Superior temporal gyrus (tissue), 1 donor: ENCODE measurements at regions not wholly inside any gene's neighbourhood (a gene's known extent, or its start where the extent isn't known, plus 50 kb on each side); places are given as distances from the start of the nearest gene placed in this dataset.
"Not testable (repeated sequence)": the region's sequence is repeated elsewhere in the genome, so short reads cannot be mapped to it uniquely, and the experiment has no call there.

ENCODE experiments used
- DNase-seq: peaks from one replicate; pipeline ENCODE4 v3.0.0-alpha.2; 2016; ENCODE audit errors: extremely low spot score

- DNase-seq, result no peak
These were observed 113.6 kb upstream of the SFSWAP start for GRCh38 chr12:131597333-131597732.

GRCh38 chr12:131598717-131599116 is 112.2 kb upstream of the SFSWAP start:
- no peak for DNase-seq

DNA sequence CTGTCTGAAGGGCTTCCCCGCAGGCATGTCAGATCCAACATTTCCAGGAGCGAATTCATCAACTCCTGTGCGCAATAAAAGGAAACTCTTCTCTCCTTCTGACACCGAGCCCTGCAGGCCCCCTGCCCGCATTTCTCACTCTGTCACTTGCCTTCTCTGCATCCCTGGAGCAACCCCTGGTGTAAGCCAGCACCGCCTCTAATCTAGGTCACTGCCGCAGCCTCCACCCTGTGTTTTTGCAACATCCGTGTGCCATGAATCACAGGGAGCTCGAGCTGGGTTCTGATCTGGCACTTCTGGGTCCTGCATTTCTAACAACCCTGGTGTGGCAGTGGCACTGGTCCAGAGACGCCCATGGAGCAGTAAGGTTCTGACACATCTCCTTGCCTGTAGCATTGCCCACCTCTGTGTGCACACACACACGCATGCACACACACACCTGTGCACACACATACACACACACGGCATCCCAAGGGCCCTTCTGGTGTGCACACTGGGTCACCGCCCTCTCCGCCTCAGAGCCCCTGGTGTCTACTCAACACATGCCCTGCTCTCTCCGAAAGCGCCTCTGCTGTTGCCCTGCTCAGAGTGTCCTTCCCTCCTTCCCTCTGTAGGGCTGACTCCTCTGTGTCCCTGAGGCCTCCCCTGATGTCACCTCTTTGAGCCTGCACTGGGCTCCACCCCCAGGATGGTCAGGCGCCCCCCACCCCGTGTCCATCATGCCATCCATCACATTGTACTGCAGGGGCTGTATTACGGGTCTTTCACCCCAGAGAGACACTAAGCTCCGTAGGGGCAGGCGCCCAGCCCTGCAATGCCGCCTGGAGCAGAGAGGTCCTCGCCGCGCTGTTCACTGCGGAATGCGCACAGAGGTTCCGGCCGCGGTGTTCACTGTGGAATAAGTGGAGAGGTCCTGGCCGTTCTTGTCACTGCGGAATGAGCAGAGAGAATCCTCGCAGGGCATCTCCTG is 111.4 kb upstream of the SFSWAP start:
- no peak for DNase-seq

GRCh38 chr12:131600160-131600532 is 110.7 kb upstream of the SFSWAP start:
- DNase-seq, result peak; percentile 19

DNA sequence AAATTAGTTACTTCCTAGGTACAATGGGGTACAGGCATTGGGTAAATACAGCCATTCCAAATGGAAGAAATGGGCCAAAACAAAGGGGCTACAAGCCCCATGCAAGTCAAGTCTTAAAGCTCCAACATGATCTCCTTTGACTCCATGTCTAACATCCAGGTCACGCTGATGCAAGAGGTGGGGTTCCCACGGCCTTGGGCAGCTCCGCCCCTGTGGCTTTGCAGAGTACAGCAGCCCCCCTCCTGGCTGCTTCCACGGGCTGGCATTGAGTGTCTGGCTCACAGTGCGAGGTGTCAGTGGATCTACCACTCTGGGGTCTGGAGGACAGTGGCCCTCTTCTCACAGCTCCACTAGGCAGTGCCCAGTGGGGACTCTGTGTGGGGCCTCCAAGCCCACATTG is 109.4 kb upstream of the SFSWAP start:
- DNase-seq, result not testable (repeated sequence)

DNA sequence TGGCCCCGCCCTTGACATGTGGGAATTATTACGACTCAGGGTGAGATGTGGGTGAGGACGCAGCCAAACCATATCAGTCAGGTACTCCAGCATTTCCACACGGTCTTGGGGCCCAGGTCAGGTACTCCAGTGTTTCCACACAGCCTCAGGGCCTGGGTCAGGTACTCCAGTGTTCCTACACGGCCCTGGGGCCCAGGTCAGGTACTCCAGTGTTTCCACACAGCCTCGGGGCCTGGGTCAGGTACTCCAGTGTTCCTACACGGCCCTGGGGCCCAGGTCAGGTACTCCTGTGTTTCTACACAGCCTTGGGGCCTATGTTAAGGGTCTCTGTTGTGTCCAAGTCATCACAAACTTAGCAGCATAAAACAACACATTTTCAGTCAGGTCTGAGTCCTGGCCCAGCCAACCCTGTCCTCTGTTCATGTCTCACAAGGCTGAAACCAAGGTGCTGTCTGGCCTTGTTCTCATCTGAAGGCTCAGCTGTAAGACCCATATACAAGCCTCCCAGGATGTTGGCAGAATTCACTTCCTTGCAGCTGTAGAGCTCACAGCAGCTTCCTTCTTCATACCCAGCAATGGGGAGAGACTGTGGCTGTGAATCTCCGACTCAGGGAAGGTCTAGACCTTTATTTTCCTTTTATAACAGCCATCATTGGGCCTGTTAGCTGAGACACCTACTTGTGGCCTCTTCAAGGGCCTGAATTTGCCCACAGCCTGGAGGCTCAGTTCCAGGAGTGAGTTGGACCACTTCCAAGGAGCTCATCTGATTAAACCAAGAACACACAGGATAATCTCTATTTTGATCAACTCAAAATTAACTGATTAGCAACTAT is 107.6 kb upstream of the SFSWAP start:
- no peak for DNase-seq

DNA sequence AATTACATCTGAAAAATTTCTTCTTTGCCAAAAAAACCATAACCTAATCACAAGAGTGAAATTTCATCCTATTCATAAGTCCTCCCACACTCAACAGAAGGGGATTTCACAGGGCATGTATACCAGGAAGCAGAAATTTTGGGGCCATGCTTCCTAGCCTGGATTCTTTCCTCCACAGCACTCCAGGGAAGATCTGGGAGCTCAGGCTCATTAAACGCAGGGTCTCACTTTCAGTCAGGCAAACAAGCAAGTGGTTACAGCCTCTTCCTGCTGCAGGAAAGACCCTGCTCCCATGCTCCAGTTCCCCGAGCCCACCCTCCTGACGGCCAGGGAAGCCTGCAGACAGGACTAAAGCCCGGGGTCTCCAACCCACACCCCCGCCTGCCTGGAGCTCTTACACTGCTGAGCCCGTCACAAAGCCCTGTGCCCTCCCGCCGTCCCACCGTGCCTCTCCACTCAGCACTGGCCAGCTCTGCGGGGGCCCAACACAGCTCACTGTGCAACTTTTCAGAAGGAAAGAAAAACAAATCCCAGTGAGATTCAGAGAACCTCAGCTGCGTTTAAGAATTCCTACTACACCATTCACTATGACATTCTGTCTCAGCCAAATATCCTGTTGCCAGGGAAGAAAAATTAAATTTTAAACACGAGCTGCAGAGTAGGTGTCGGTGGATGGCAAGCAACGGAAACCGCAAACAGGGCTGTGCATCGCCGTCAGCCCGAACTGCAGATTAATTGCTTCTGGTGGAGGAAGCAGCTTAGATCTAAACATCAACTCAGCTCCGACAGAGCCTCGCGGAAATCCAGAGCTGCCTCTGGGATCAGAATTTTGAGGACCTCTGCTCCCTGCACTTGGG is 106.7 kb upstream of the SFSWAP start:
- DNase-seq, result peak; percentile 25

DNA sequence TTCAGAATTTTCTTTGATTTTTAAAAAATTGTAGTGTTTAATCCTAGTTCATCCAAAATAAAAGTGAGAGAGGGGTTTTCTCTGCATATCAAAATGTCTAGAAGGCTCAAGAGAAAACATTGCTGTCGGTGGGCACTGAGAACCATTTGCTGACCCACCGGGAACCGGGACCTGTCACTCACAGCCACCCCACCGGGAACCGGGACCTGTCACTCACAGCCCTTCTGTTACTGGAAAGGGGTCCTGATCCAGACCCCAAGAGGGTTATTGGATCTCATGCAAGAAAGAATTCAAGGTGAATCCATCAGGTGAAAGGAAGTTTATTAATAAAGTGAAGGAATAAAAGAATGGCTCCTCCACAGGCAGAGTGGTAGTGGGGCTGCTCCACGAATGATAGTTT is 106.0 kb upstream of the SFSWAP start:
- DNase-seq, result no peak

DNA sequence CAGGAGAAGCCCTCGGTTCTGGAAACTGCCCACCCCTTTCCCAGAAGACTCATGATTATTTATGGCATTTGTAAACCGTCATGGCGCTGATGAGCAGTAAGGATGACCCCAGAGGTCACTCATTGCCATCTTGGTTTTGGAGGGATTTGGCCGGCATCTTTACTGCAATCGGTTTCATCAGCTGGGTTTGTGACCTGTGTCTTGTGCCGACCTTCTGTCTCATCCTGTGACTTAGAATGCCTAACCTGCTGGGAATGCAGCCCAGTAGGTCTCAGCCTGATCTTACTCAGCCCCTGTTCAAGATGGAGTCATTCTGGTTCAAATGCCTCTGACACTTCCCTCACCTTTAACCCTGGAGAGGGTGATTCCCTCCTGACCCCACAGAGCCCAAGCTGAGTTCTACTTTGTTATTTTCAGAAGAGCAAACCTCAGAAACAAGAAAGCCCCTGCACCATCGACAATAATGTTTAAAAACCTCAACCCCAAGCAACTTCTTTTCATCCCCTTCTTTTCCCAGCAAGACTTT is 105.5 kb upstream of the SFSWAP start:
- no peak for DNase-seq

DNA sequence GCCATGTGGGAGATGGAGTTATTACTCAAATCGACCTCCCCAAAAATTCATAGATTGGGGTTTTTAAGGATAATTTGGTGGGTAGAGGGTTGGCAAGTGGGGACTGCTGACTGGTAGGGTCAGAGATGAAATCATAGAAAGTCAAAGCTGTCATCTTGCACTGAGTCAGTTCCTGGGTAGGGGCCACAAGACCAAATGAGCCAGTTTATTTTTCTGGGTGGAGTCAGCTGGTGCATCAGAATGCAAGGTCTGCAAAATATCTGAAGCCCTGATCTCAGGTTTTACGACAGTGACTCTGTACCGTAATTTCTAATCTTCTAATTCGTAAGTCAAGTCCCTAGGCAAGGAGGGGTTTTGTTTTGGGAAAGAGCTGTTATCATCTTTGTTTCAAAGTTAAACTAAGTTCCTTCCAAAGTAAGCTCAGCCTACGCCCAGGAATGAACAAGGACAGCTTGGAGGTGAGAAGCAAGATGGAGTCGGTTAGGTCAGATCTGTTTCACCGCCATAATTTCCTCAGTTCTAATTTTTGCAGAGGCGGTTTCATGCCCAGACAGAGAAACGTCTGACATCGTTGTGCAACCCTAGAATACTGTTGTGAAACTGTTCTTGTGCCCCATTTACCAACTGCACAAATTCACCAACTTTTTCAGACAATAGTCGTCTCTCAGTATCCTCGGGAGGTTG is 104.5 kb upstream of the SFSWAP start:
- DNase-seq, result no peak

DNA sequence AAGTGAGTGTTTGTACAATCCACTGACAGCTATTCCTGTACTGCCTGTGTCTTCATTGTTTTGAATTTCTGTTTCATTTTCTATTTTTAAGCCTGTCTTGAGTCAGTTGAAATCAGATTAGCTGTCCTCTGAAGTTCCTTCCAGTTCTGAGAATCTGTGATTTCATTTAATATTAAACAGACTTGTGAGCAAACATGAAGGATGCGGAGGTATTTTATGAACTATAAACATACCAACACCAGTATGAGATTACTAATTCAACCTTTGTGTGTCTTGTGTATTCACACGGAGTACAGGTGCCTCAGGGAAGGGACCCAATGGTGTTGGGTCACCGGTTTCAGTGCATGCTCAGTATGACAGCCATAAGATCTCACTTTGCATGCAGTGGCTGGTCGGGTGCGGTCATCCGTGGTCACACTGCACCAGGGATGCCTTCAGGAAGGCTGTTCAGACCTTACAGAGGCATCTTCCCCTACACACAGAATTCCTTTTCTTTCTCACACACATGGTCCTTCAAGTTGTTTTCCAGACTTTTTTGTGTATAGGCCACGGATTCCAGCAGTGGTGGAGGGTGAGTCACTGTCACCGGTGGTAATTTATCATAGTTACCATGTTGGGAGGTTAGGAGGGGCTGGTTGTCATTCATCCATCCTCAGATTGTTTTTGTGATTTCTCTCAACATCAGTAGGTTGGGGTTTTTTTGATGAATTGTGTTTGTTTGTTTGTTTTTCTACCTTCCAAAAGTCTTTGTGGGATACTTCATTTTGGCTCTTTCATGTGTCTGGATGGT is 103.0 kb upstream of the SFSWAP start:
- peak; percentile 40 for DNase-seq

GRCh38 chr12:131608740-131609690 is 101.9 kb upstream of the SFSWAP start:
- DNase-seq, result peak; percentile 93

DNA sequence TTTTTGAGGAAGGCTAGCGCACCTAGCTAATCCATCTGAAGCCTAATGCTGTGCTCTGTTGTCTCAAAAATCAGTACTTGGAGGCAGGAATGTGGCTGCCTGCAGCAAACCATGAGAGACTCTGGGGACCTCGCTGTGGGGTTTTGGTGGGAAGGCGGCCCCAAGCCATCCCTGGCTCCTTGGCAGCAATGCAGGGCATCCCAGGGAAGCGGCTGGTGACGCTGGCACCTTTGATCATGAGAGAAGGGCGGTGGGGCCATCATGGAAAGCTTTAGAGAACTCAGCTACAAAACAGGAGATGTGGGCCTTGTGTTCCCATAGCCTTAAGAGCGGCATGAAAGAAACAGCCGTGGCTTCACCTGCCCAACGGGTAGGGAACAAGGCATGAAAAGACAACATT is 101.1 kb upstream of the SFSWAP start:
- no peak for DNase-seq

DNA sequence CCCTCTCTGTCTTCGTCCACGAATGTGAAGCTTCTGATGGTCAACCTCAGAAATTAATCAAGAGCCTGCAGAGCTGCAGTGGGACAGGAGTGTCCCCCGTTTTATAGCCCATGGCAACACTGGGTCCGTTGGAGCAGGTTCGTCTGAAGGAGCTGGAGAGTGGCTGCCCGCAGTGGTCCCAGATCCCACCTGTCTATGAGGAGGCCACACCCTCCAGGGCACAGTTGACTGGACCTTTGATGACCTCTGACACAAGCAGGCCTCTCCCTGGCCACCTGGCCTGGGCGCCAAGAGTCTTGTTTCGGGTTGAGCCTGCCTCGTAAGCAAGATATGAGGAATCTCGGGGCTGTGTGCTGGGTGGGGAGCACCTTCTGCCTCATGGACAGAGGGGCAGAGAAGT is 100.7 kb upstream of the SFSWAP start:
- DNase-seq, result no peak

DNA sequence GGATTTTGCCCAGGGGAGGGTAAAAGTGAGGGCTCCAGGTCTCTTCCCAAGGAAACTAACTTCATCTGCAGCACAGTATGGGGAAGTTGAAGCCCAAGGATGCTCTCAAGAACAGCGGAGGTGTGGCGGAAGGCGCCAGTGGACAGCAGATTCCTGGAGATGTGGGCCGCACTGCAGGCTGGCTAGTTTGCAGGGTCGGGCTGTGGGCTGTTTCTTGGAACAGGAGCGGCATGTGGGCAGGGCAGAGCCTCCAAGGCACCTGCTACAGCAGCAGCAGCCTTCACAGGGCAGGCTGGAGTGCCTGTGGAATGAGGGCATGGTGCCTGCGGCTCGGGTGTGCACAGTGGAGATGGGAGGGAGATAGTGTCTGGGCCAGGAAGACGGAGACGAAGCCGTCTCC is 100.0 kb upstream of the SFSWAP start:
- no peak for DNase-seq

- DNase-seq, result no peak
These were observed 99.3 kb upstream of the SFSWAP start for GRCh38 chr12:131611416-131612091.

DNA sequence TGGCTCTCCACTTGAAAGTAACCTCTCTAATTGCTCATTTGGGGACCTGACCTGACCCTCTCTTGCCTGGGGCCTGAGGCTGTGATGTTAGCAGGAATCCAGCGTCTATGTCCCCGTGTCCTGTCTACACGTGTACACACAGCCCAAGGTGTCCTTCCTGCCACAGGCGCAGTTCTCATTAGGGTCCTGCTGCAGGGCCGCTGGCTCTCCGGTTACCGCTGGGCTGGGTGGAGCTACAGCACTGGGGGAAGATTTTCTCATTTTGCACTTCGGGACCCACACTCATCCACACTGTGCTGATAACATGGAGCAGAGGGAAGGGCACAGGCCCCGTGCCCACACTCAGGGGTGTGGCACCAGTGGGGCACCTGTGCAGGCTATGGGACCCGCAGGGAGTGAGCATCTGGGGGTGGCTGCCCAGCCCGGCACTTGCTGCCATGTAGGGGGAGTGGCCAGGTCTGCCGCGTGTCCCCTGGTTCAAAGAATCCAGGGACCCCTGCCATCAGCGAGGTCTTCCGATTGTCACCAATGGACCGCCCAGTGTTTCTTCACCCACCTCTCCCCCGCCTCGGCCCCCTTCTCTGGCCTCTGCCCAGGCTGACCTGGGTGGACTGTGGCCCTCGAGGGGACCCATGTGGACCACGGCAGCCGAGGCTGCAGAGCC is 98.7 kb upstream of the SFSWAP start:
- DNase-seq, result no peak

DNA sequence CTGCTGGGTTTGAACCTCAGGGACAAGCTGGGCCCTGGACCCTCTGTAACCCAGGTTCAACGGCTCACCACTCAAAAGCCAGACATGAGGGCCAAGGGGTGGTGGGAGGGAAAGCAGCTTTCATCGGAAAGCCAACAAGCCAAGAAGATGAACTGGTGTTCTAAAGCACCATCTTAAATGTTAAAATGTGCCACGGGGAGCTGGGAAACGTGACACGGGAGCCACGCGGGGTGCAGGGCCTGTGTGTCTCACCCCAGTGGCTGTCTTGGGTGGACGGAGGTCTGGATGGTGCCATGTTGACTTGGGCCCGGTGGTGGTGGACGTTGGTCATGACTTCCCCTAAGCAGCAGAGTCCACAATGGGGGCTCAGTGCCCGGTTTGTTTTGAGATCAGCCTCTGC is 97.7 kb upstream of the SFSWAP start:
- no peak for DNase-seq
